ENCODE measurements at regions not wholly inside any gene's neighbourhood (a gene's known extent, or its start where the extent isn't known, plus 50 kb on each side); places are given as distances from the start of the nearest gene placed in this dataset.
"Not testable (repeated sequence)": the region's sequence is repeated elsewhere in the genome, so short reads cannot be mapped to it uniquely, and the experiment has no call there.

DNA sequence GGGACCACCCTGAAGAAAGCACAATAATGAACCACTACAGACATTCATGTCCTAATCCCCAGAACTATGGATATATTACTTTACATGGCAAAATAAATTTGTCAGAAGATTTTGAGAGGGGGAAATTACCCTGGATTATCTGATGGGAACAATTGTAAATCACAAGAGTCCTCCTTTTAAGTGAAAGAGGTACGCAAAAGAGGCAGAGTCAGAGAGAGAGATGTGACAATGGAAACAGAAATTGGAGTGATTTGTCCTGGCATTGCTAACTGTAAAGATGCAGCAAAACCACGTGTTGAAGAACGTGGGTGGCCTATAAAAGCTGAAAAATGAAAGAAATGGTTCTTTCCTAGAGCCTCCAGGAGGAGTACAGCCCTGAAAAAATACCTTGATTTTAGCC is 1121.4 kb upstream of the ALCAM start:
- ATAC-seq (ENCODE audit: low FRiP score) (no peak), DNase-seq (ENCODE audit: low spot score) (no peak)
- TF ChIP-seq, protein P1, sequence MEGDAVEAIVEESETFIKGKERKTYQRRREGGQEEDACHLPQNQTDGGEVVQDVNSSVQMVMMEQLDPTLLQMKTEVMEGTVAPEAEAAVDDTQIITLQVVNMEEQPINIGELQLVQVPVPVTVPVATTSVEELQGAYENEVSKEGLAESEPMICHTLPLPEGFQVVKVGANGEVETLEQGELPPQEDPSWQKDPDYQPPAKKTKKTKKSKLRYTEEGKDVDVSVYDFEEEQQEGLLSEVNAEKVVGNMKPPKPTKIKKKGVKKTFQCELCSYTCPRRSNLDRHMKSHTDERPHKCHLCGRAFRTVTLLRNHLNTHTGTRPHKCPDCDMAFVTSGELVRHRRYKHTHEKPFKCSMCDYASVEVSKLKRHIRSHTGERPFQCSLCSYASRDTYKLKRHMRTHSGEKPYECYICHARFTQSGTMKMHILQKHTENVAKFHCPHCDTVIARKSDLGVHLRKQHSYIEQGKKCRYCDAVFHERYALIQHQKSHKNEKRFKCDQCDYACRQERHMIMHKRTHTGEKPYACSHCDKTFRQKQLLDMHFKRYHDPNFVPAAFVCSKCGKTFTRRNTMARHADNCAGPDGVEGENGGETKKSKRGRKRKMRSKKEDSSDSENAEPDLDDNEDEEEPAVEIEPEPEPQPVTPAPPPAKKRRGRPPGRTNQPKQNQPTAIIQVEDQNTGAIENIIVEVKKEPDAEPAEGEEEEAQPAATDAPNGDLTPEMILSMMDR (IDR thresholded peaks at IDR 0.05), result no peak

DNA sequence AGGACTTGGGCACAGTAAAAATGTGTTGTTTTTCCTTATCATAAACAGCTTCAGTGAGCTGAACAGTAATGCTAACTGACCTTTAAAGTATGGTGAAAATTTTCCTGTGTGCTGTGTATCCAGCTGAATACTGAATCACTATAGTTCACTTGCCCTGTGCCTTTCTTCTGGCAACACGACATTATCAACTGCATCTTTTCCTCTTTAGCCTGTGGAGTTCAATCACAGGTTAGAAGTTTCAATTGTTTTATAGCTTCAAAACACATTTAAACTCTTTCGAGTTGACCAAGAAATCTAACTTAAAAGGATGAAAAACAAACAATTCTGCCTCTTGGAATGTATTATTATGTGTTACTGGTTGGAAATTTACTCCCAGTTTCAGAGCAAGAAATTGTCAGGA is 1120.7 kb upstream of the ALCAM start:
- TF ChIP-seq, protein P1 (IDR thresholded peaks at IDR 0.05), result no peak
- no peak for ATAC-seq (ENCODE audit: low FRiP score)
- no peak for DNase-seq (ENCODE audit: low spot score)

DNA sequence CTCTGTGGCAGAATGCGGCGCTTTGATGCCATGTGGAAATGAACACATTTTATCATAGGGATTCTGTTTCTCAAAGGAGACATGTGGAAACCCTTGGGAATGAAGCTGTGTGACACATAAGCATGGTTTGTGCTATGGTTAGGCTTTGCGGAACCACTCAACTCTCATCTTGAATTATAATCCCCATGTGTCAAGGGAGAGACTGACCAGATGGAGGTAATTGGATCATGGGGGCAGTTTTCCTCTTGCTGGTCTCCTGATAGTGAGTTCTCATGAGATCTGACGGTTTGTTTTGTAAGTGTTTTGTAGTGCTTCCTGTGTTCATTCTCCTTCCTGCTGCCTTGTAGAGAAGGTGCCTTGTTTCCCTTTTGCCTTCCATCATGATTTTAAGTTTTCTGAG is 1109.2 kb upstream of the ALCAM start:
- DNase-seq (ENCODE audit: low spot score), result no peak
- TF ChIP-seq, protein P1 (IDR thresholded peaks at IDR 0.05), result no peak
- ATAC-seq (ENCODE audit: low FRiP score), result no peak

DNA sequence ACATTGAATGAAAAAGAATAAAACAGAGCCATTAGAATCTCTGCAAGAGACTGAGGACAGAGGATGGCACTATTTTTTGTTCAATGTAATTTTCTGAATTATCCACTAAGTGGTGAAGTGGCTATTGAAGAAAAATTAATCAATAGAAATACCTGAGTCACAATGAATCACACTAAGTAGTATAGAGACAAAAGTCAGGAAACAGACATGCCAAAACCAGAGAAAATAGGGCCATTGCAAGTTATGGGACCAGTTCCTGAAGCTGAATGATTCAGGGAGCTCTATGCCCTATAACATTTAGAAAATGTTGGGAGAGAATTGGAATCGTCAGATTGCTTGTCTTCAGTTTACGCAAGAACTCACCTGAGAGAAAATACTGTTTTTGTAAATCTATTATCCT is 1103.2 kb upstream of the ALCAM start:
- TF ChIP-seq, protein P1 (IDR thresholded peaks at IDR 0.05), result no peak
- ATAC-seq (ENCODE audit: low FRiP score) (no peak), DNase-seq (ENCODE audit: low spot score) (no peak)

DNA sequence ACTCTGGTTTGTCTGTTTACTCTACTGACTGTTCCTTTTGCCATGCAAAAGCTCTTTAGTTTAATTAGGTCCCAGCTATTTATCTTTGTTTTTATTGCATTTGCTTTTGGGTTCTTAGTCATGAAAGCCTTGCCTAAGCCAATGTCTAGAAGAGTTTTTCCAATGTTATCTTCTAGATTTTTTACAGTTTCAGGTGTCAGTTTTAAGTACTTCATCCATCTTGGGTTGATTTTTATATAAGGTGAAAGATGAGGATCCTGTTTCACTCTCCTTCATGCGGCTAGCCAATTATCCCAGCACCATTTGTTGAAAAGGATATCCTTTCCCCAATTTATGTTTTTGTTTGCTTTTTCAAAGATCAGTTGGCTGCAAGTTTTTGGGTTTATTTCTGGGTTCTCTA is 1100.5 kb upstream of the ALCAM start:
- not testable (repeated sequence) for ATAC-seq (ENCODE audit: low FRiP score); DNase-seq (ENCODE audit: low spot score)

DNA sequence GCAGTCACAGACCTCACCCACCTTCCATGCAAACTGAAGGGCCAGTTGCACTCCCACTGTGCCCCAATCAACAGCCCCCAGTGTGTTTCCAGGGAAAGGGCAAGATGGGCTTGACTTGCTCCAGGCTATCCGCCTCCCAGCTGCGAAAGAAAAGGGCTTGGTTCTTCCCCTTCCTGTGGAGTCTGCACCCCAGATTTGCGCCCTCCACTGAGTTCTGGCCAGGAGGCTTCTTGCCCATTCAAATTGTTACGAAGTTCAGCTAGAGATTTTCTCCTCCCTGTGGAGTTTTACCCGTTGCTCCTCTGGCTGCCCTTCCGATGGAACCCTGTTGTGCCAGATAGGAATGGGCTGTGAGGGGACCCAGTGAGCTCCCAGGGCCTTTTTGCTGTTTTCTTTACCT is 1096.9 kb upstream of the ALCAM start:
- DNase-seq (ENCODE audit: low spot score) (no peak), ATAC-seq (ENCODE audit: low FRiP score) (no peak)
- TF ChIP-seq, protein P1 (IDR thresholded peaks at IDR 0.05), result no peak

DNA sequence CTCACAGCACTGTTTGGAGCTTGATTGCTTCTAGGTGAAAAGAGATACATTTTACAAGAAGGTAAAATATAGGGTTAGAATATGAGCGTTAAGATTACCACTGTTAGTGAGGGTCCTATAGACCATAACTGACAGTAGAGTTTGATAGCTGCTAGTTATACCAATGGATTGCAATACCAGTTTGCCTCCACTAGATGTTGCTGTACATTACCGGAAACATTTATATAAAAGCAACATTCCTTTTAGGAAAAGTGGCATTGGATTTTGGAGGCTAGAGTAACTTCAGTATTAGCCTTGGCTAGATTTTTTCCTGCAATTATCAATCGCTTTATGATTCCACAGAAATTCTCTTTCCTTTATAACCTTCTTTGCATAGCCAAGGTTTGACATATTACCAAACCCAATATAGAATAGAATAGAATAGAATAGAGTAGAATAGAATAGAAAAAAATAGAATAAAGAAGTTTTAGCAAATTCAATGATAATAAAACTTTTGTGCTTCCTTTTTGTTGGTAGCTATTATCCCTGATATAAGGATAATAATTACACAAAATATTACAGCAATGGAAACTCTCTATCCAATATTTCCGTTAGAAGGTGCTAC is 1093.6 kb upstream of the ALCAM start:
- TF ChIP-seq, protein P1 (IDR thresholded peaks at IDR 0.05), result no peak
- DNase-seq (ENCODE audit: low spot score) (no peak), ATAC-seq (ENCODE audit: low FRiP score) (no peak)

DNA sequence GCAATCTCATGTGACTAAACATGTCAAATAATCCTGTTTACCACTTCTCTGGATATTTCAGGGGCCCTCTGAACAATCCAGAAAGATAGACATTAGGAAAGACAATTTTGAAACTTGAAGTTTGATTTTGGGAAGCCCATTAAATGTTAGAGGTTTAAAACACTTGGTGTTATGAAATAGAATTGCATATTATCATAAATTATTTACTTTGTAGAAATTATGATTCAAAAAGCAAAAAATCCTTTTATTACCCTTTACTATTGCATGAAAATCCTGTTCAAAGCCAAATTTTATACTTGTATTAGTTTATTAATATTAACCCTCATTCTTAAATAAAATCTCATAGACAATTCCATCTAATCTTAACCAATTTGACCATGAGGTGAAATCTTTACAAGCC is 1091.5 kb upstream of the ALCAM start:
- DNase-seq (ENCODE audit: low spot score) (no peak), ATAC-seq (ENCODE audit: low FRiP score) (no peak)
- TF ChIP-seq, protein P1 (IDR thresholded peaks at IDR 0.05), result no peak
